Karpas-422 (cell line): ENCODE measurements at regions not wholly inside any gene's neighbourhood (a gene's known extent, or its start where the extent isn't known, plus 50 kb on each side); places are given as distances from the start of the nearest gene placed in this dataset.

Experiments used
- DNase-seq: peaks from one replicate; pipeline ENCODE4 v3.0.0-alpha.2; 2015
- H2AFZ ChIP-seq: fragments of 200-600 bp; sonication (generic); 2 replicates; pipeline ENCODE4 v1.6.1; 2014; ENCODE audit warnings: antibody characterized with exemption, low read length, mixed read lengths
- H3K27ac ChIP-seq: fragments of 200-600 bp; sonication (generic); 2 replicates; pipeline ENCODE4 v1.5.1; 2014; ENCODE audit warnings: mild to moderate bottlenecking, low read length, moderate library complexity
- H3K27me3 ChIP-seq: fragments of 200-600 bp; sonication (generic); 2 replicates; pipeline ENCODE4 v1.6.1; 2014; ENCODE audit warnings: low read length, mixed read lengths
- H3K36me3 ChIP-seq: fragments of 200-600 bp; sonication (generic); 2 replicates; pipeline ENCODE4 v1.6.1; 2014; ENCODE audit warnings: low read length, mixed read lengths; ENCODE audit not compliant: insufficient read depth
- H3K4me1 ChIP-seq: fragments of 200-600 bp; sonication (generic); 2 replicates; pipeline ENCODE4 v1.6.1; 2014; ENCODE audit warnings: mild to moderate bottlenecking, low read length, mixed read lengths
- H3K4me2 ChIP-seq: fragments of 200-600 bp; sonication (generic); 2 replicates; pipeline ENCODE4 v1.6.1; 2014; ENCODE audit warnings: low read length, low read depth, mild to moderate bottlenecking; ENCODE audit not compliant: poor library complexity, severe bottlenecking
- H3K4me3 ChIP-seq: fragments of 200-600 bp; sonication (generic); 2 replicates; pipeline ENCODE4 v1.5.1; 2014; ENCODE audit warnings: mild to moderate bottlenecking, antibody characterized with exemption, low read length, mixed read lengths
- H3K79me2 ChIP-seq: fragments of 200-600 bp; sonication (generic); 2 replicates; pipeline ENCODE4 v1.6.1; 2014; ENCODE audit warnings: mild to moderate bottlenecking, low read length, mixed read lengths
- H3K9ac ChIP-seq: fragments of 200-600 bp; sonication (generic); 2 replicates; pipeline ENCODE4 v1.6.0; 2014; ENCODE audit warnings: low read length
- H3K9me2 ChIP-seq: fragments of 200-600 bp; sonication (generic), shearing (Covaris generic); replicated peaks from 2 replicates; pipeline ENCODE4 v1.6.0; 2014; ENCODE audit warnings: mild to moderate bottlenecking, low read length, moderate library complexity; ENCODE audit not compliant: insufficient read depth
- H3K9me3 ChIP-seq: fragments of 300-700, 200-600 bp; sonication (generic); 2 replicates; pipeline ENCODE4 v1.6.1; 2014; ENCODE audit warnings: low read length, mixed read lengths
- H4K20me1 ChIP-seq: fragments of 200-600 bp; sonication (generic); 2 replicates; pipeline ENCODE4 v1.6.1; 2014; ENCODE audit warnings: mild to moderate bottlenecking, antibody characterized with exemption, low read length, low read depth; ENCODE audit not compliant: insufficient read depth

- no peaks in the 10 kb centered on the region for H3K36me3 ChIP-seq
- no peak overlapping the region for H3K27ac ChIP-seq
- H3K4me2 ChIP-seq, result no peak overlapping the region
- no peaks in the 10 kb centered on the region for H3K79me2 ChIP-seq
- H2AFZ ChIP-seq, result no peak overlapping the region
- H3K9me2 ChIP-seq, result no peaks in the 10 kb centered on the region
- H3K9ac ChIP-seq, result no peak overlapping the region
- no peak for DNase-seq
- H4K20me1 ChIP-seq, result no peaks in the 10 kb centered on the region
- no peak overlapping the region for H3K4me3 ChIP-seq
- no peaks in the 10 kb centered on the region for H3K27me3 ChIP-seq
- H3K4me1 ChIP-seq, result no peaks in the 10 kb centered on the region
- peaks cover 37% of the 10 kb centered on the region for H3K9me3 ChIP-seq
Measured at GRCh38 chr10:107577221-107577620, 412.7 kb upstream of the SORCS1 start.

GRCh38 chr10:107576746-107577145 lies 412.2 kb upstream of the SORCS1 start:
- Histone ChIP-seq H3K9ac (no peak overlapping the region), H3K9me3 (peaks cover 37% of the 10 kb centered on the region), H4K20me1 (no peaks in the 10 kb centered on the region), H3K4me2 (no peak overlapping the region), H3K4me3 (no peak overlapping the region), H3K79me2 (no peaks in the 10 kb centered on the region), H2AFZ (no peak overlapping the region), H3K27ac (no peak overlapping the region), H3K4me1 (no peaks in the 10 kb centered on the region), H3K36me3 (no peaks in the 10 kb centered on the region), H3K9me2 (no peaks in the 10 kb centered on the region), H3K27me3 (no peaks in the 10 kb centered on the region)
- no peak for DNase-seq

- Histone ChIP-seq H3K9ac (no peak overlapping the region), H3K9me3 (peaks cover 28% of the 10 kb centered on the region), H4K20me1 (no peaks in the 10 kb centered on the region), H3K27me3 (no peaks in the 10 kb centered on the region), H3K79me2 (no peaks in the 10 kb centered on the region), H3K4me2 (no peak overlapping the region), H3K4me3 (no peak overlapping the region), H3K4me1 (no peaks in the 10 kb centered on the region), H3K9me2 (no peaks in the 10 kb centered on the region), H3K36me3 (no peaks in the 10 kb centered on the region), H3K27ac (no peak overlapping the region), H2AFZ (no peak overlapping the region)
- no peak for DNase-seq
Measured at GRCh38 chr10:107565014-107565413, 400.5 kb upstream of the SORCS1 start.

- no peak overlapping the region for H2AFZ ChIP-seq
Measured at GRCh38 chr10:107561136-107561650, 396.7 kb upstream of the SORCS1 start.

GRCh38 chr10:107557916-107558315 lies 393.4 kb upstream of the SORCS1 start:
- Histone ChIP-seq H4K20me1 (no peaks in the 10 kb centered on the region), H3K79me2 (no peaks in the 10 kb centered on the region), H3K27ac (no peak overlapping the region), H3K4me1 (no peaks in the 10 kb centered on the region), H3K9me2 (no peaks in the 10 kb centered on the region), H3K4me3 (no peak overlapping the region), H3K9ac (no peak overlapping the region), H3K4me2 (no peak overlapping the region), H3K9me3 (peaks cover 31% of the 10 kb centered on the region), H3K36me3 (no peaks in the 10 kb centered on the region), H2AFZ (no peak overlapping the region), H3K27me3 (no peaks in the 10 kb centered on the region)
- DNase-seq, result no peak

More at GRCh38 chr10:107561136-107561650, 396.7 kb upstream of the SORCS1 start:
- H3K79me2 ChIP-seq, result no peaks in the 10 kb centered on the region
- H3K9ac ChIP-seq, result no peak overlapping the region
- DNase-seq, result no peak
- no peak overlapping the region for H3K4me2 ChIP-seq
- peaks cover 38% of the 10 kb centered on the region for H3K9me3 ChIP-seq
- no peak overlapping the region for H3K27ac ChIP-seq
- no peaks in the 10 kb centered on the region for H3K4me1 ChIP-seq
- no peaks in the 10 kb centered on the region for H3K27me3 ChIP-seq
- no peaks in the 10 kb centered on the region for H4K20me1 ChIP-seq
- H3K4me3 ChIP-seq, result no peak overlapping the region
- H3K36me3 ChIP-seq, result no peaks in the 10 kb centered on the region
- H3K9me2 ChIP-seq, result no peaks in the 10 kb centered on the region

DNA sequence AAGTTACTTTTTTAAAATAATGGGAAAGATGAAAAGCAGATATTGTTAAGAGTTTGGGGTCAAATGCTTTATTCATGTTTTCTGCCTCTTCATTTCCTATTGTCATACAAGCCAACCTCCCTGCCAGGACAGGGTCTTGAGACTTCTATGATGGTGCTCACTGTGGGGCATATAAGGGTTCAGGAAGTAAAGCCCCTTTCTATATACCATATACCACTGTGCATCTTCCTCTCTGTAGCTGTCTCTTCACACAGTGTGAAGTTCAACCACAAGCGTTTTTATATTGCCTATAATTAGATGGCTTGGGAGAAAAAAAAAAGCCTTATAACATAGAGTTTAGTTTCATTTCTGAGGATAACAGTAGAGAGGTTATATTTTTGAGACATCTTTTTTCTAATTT lies 389.8 kb upstream of the SORCS1 start:
- Histone ChIP-seq H3K9me2 (no peaks in the 10 kb centered on the region), H3K36me3 (no peaks in the 10 kb centered on the region), H3K9ac (no peak overlapping the region), H3K4me1 (no peaks in the 10 kb centered on the region), H2AFZ (no peak overlapping the region), H3K27me3 (no peaks in the 10 kb centered on the region), H3K4me3 (no peak overlapping the region), H3K4me2 (no peak overlapping the region), H3K9me3 (peaks cover 17% of the 10 kb centered on the region), H4K20me1 (no peaks in the 10 kb centered on the region), H3K79me2 (no peaks in the 10 kb centered on the region), H3K27ac (no peak overlapping the region)
- DNase-seq, result no peak

DNA sequence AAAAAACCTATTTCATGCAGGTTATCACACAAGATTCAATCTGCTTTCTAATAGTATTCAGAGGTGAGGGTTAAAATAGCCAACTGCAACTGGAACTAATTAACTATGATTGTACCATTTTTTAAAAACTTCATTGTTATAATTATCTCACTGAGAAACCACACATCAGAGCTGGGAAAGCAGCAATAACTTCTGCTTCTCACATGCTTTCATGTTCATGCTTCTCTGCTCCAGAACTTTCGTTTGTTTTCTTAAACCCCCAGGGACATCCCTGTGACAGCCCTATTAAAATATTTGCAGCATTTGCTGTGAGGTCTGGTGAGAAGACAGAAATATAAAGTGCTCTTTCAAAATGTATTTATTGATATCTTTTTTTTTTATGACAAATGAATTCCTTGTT lies 389.0 kb upstream of the SORCS1 start:
- H3K79me2 ChIP-seq, result no peaks in the 10 kb centered on the region
- H3K9ac ChIP-seq, result no peak overlapping the region
- no peak overlapping the region for H3K4me2 ChIP-seq
- H3K36me3 ChIP-seq, result no peaks in the 10 kb centered on the region
- H3K27me3 ChIP-seq, result no peaks in the 10 kb centered on the region
- H4K20me1 ChIP-seq, result no peaks in the 10 kb centered on the region
- DNase-seq, result no peak
- H3K9me2 ChIP-seq, result no peaks in the 10 kb centered on the region
- no peaks in the 10 kb centered on the region for H3K4me1 ChIP-seq
- no peak overlapping the region for H2AFZ ChIP-seq
- no peak overlapping the region for H3K27ac ChIP-seq
- H3K9me3 ChIP-seq, result peaks cover 9% of the 10 kb centered on the region
- no peak overlapping the region for H3K4me3 ChIP-seq

DNA sequence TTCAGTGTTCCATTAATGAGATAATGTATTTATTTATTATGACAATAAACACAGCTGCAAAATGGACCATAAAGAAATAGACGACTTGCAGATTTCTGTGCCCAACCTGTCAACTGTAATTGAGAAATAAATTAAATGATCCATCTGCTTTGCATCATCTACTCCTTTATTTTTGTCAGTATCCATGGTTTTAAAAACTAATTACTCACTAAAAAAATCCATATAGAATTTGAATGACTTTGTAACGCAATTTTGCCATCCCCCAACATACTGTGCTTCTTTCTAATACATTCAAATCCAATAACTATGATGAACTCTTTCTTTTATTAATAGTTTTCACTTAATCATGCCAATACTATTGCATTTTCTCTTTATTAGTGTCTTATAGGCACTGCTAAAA lies 388.5 kb upstream of the SORCS1 start:
- Histone ChIP-seq H3K4me3 (no peak overlapping the region), H3K4me2 (no peak overlapping the region), H3K27me3 (no peaks in the 10 kb centered on the region), H4K20me1 (no peaks in the 10 kb centered on the region), H3K36me3 (no peaks in the 10 kb centered on the region), H3K27ac (no peak overlapping the region), H3K9me3 (peaks cover 11% of the 10 kb centered on the region), H2AFZ (no peak overlapping the region), H3K79me2 (no peaks in the 10 kb centered on the region), H3K4me1 (no peaks in the 10 kb centered on the region), H3K9me2 (no peaks in the 10 kb centered on the region), H3K9ac (no peak overlapping the region)
- no peak for DNase-seq

DNA sequence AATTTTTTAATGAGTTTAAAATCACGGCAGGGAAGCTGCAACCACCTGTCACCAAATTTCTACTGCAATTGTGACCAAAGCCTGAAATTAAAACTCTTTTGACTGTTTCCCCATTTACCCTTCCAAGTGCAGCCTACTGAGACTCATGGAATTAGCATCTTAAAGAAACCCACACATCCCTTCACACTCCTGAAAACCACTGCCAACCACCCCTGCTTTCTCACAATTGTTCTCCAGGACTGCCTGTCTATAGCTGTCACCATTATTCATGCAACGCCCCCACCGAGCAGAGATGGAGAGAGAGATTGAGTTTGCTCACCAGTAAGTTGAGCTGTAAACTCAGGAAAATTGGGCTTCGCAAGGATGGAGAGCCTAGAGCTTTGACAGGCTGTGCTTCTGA lies 383.8 kb upstream of the SORCS1 start:
- no peak overlapping the region for H3K4me3 ChIP-seq
- peaks cover 13% of the 10 kb centered on the region for H3K9me3 ChIP-seq
- H3K4me2 ChIP-seq, result no peak overlapping the region
- no peak overlapping the region for H2AFZ ChIP-seq
- H3K27me3 ChIP-seq, result no peaks in the 10 kb centered on the region
- no peaks in the 10 kb centered on the region for H4K20me1 ChIP-seq
- no peaks in the 10 kb centered on the region for H3K9me2 ChIP-seq
- DNase-seq, result no peak
- H3K9ac ChIP-seq, result no peak overlapping the region
- H3K36me3 ChIP-seq, result no peaks in the 10 kb centered on the region
- no peak overlapping the region for H3K27ac ChIP-seq
- H3K79me2 ChIP-seq, result no peaks in the 10 kb centered on the region
- H3K4me1 ChIP-seq, result no peaks in the 10 kb centered on the region
